ENCODE measurements at regions not wholly inside any gene's neighbourhood (a gene's known extent, or its start where the extent isn't known, plus 50 kb on each side); places are given as distances from the start of the nearest gene placed in this dataset.

- TF ChIP-seq CTCF (IDR thresholded peaks at IDR 0.05) (no peak), POLR2AphosphoS5 (IDR thresholded peaks at IDR 0.05; ENCODE audit: insufficient read depth in 1 of 2, low read depth in 1 of 2) (no peak)
Measured at GRCh38 chr22:27239520-27239919, 562.0 kb downstream of the MN1 start.

Data from vagina (tissue), 2 donors.